GM12878 (cell line): ENCODE measurements at regions not wholly inside any gene's neighbourhood (a gene's known extent, or its start where the extent isn't known, plus 50 kb on each side); places are given as distances from the start of the nearest gene placed in this dataset.

ENCODE experiments used
- ATAC-seq: fragments of 200-7000 bp; cut with Tn5 transposase; 3 replicates; pipeline ENCODE4 v1.9.1; 2020; ENCODE audit warnings: mild to moderate bottlenecking, moderate library complexity
- BruUV-seq: library from RNA; stranded (reverse); fragments of 400-500 nt; replicated peaks from 2 replicates; lab custom pipeline; 2021; lab: Mats Ljungman, UMichigan
- CTCF ChIA-PET: fragments of 300-600 bp; sonication (Branson Sonifier 250); formaldehyde crosslinking; extraction: SDS; loops from one replicate; lab custom pipeline; 2021; ENCODE audit warnings: inconsistent platforms; lab: Yijun Ruan, JAX
- POLR2A ChIA-PET: fragments of 350-600 bp; formaldehyde crosslinking; extraction: SDS; loops from one replicate; lab custom pipeline; 2021; ENCODE audit warnings: inconsistent platforms; lab: Charles Lee
- RAD21 ChIA-PET: fragments of 300-600 bp; sonication (Branson Sonifier 250); formaldehyde crosslinking; loops from one replicate; lab custom pipeline; 2023; ENCODE audit warnings: antibody characterized with exemption; ENCODE audit not compliant: unreplicated experiment; lab: Charles Lee
- SMC1A ChIA-PET: fragments of 300-600 bp; sonication (Branson Sonifier 250); formaldehyde crosslinking; loops from one replicate; lab custom pipeline; 2023; ENCODE audit not compliant: unreplicated experiment, uncharacterized antibody; lab: Charles Lee
- DNase-seq: peaks from one replicate; pipeline ENCODE4 v3.0.0-alpha.2; 2011; ENCODE audit warnings: low read depth, low spot score
- FAIRE-seq: peaks from 3 replicates; lab custom pipeline; 2011; peaks lifted over from hg19 to GRCh38; lab: Jason Lieb, UNC
- H2AFZ ChIP-seq: 2 replicates; pipeline ENCODE4 v1.6.0; 2011; ENCODE audit warnings: low read depth, low read length, control low read depth; ENCODE audit not compliant: control insufficient read depth
- H3K27ac ChIP-seq: 2 replicates; pipeline ENCODE4 v1.5.1; 2011; ENCODE audit warnings: control low read depth; ENCODE audit not compliant: control insufficient read depth, insufficient read depth
- H3K27me3 ChIP-seq, 2 experiments: replicated peaks in 1 of 2; 2 replicates each; pipeline versions ENCODE4 v1.6.0 to v1.6.1; 2011; ENCODE audit warnings: low read length in 1 of 2; ENCODE audit not compliant: control insufficient read depth in 2 of 2, insufficient read depth in 2 of 2
- H3K36me3 ChIP-seq, 2 experiments: 2 replicates each; pipeline ENCODE4 v1.5.1; 2011; ENCODE audit warnings: low read length in 1 of 2; ENCODE audit not compliant: control insufficient read depth in 2 of 2, insufficient read depth in 2 of 2
- H3K4me1 ChIP-seq: 2 replicates; pipeline ENCODE4 v1.6.1; 2011; ENCODE audit warnings: mild to moderate bottlenecking, low read length, moderate library complexity, mixed read lengths; ENCODE audit not compliant: control insufficient read depth, insufficient read depth
- H3K4me2 ChIP-seq: 2 replicates; pipeline ENCODE4 v1.6.0; 2011; ENCODE audit warnings: control low read depth; ENCODE audit not compliant: control insufficient read depth, insufficient read depth
- H3K4me3 ChIP-seq: fragments of 200-600 bp; sonication (generic); 2 replicates; pipeline ENCODE4 v1.5.1; 2016
- H3K79me2 ChIP-seq: 2 replicates; pipeline ENCODE4 v1.6.0; 2011; ENCODE audit warnings: low read length; ENCODE audit not compliant: control insufficient read depth, insufficient read depth
- H3K9ac ChIP-seq: 2 replicates; pipeline ENCODE4 v1.8.0; 2011; ENCODE audit warnings: low read length, control low read depth, mixed read lengths; ENCODE audit not compliant: control insufficient read depth, insufficient read depth
- H3K9me3 ChIP-seq: replicated peaks from 3 replicates; pipeline ENCODE4 v1.5.1; 2011; ENCODE audit warnings: mild to moderate bottlenecking, low read length; ENCODE audit not compliant: control insufficient read depth, insufficient read depth
- H4K20me1 ChIP-seq: 2 replicates; pipeline ENCODE4 v1.6.0; 2011; ENCODE audit not compliant: control insufficient read depth, insufficient read depth
- ASH2L ChIP-seq: fragments of 300-600, 200-600 bp; sonication (generic); IDR thresholded peaks from 2 replicates; pipeline ENCODE4 v1.6.1; 2017; ENCODE audit warnings: low read depth, mild to moderate bottlenecking, borderline replicate concordance
- BMI1 ChIP-seq: fragments of 450-650 bp; IDR thresholded peaks from 2 replicates; pipeline ENCODE4 v1.6.1; 2016; ENCODE audit warnings: mild to moderate bottlenecking, moderate library complexity, borderline replicate concordance
- CHD4 ChIP-seq: fragments of 200-600 bp; sonication (generic); IDR thresholded peaks from 2 replicates; pipeline ENCODE4 v1.6.1; 2016; ENCODE audit warnings: mild to moderate bottlenecking
- EGR1 ChIP-seq, 2 experiments: IDR thresholded peaks; 1 replicate in 1 of 2; 2 replicates in 1 of 2; pipeline ENCODE4 v1.6.1; 2011 to 2012; ENCODE audit warnings: low read depth in 2 of 2, low read length in 2 of 2, borderline replicate concordance in 1 of 2, mild to moderate bottlenecking in 1 of 2, moderate library complexity in 1 of 2
- LARP7 ChIP-seq: fragments of 450-650 bp; IDR thresholded peaks from 2 replicates; pipeline ENCODE4 v1.6.1; 2017; ENCODE audit warnings: mild to moderate bottlenecking
- MEF2B ChIP-seq: fragments of 450-650 bp; IDR thresholded peaks from 2 replicates; pipeline ENCODE4 v1.6.1; 2018; ENCODE audit warnings: mild to moderate bottlenecking, moderate library complexity; ENCODE audit not compliant: partially characterized antibody, poor library complexity, severe bottlenecking
- NFIC ChIP-seq: IDR thresholded peaks from 2 replicates; pipeline ENCODE4 v1.6.1; 2012; ENCODE audit warnings: low read depth, mild to moderate bottlenecking, inconsistent platforms, low read length, moderate library complexity
- NKRF ChIP-seq: fragments of 450-650 bp; conservative IDR thresholded peaks from 2 replicates; pipeline ENCODE4 v1.6.1; 2017; ENCODE audit warnings: mild to moderate bottlenecking, moderate library complexity
- POU2F2 ChIP-seq: IDR thresholded peaks from 3 replicates; pipeline ENCODE4 v1.6.1; 2011; ENCODE audit warnings: low read depth, mild to moderate bottlenecking, low read length, borderline replicate concordance
- RB1 ChIP-seq: fragments of 450-650 bp; formaldehyde crosslinking; IDR thresholded peaks from 2 replicates; pipeline ENCODE4 v1.6.1; 2017; ENCODE audit warnings: mild to moderate bottlenecking, borderline replicate concordance
- RUNX3 ChIP-seq: IDR thresholded peaks from 2 replicates; pipeline ENCODE4 v1.6.1; 2012; ENCODE audit warnings: low read length, inconsistent platforms
- SMAD1 ChIP-seq: fragments of 450-650 bp; IDR thresholded peaks from 2 replicates; pipeline ENCODE4 v1.6.1; 2018; ENCODE audit warnings: mild to moderate bottlenecking, low read depth; ENCODE audit not compliant: partially characterized antibody
- STAT3 ChIP-seq: IDR thresholded peaks from 2 replicates; pipeline ENCODE4 v1.6.1; 2011; ENCODE audit warnings: low read depth, low read length, improper control_type of control experiment
- SUPT20H ChIP-seq: IDR thresholded peaks from 2 replicates; pipeline ENCODE4 v1.6.1; 2011; ENCODE audit warnings: low read depth, mild to moderate bottlenecking, low read length, moderate library complexity, borderline replicate concordance; ENCODE audit not compliant: control insufficient read depth
- SUZ12 ChIP-seq: fragments of 200-600 bp; sonication (generic); IDR thresholded peaks from one replicate; pipeline ENCODE4 v1.6.1; 2018; ENCODE audit warnings: antibody characterized with exemption, mild to moderate bottlenecking; ENCODE audit not compliant: unreplicated experiment
- USF2 ChIP-seq: IDR thresholded peaks from 2 replicates; pipeline ENCODE4 v1.6.1; 2011; ENCODE audit warnings: low read depth, low read length, improper control_type of control experiment, borderline replicate concordance
- ZBED1 ChIP-seq: IDR thresholded peaks from 2 replicates; pipeline ENCODE4 v1.6.1; 2016; ENCODE audit warnings: borderline replicate concordance
- WGBS: methylation state at CpG from one replicate; pipeline ENCODE4 v1.1.6; 2016; ENCODE audit warnings: low lambda C conversion rate; ENCODE audit not compliant: insufficient replicate concordance, insufficient coverage; ENCODE audit errors: missing lambda C conversion rate; 5-methylcytosine and 5-hydroxymethylcytosine counted together
- in situ Hi-C: fragments of 300-500 bp; cut with MboI; formaldehyde crosslinking; loops from 9 replicates; pipeline ENCODE4 v1.14.3; 2018; ENCODE audit warnings: mixed read lengths
- intact Hi-C: fragments of 100-400 bp; cut with micrococcal nuclease; formaldehyde crosslinking; loops from one replicate; pipeline ENCODE4 v1.14.2; 2022; ENCODE audit not compliant: unreplicated experiment

GRCh38 chr19:32023564-32023832, 321.9 kb upstream of the ZNF507 start:
- SMC1A ChIA-PET = no interaction called here
- POLR2A ChIA-PET = no interaction called here

More at GRCh38 chr19:32023564-32023832, 321.9 kb upstream of the ZNF507 start:
- no peak for TF ChIP-seq SMAD1
- TF ChIP-seq ZBED1 = no peak
- no peak for TF ChIP-seq CHD4
- no peak for TF ChIP-seq NKRF
- TF ChIP-seq ASH2L = no peak
- TF ChIP-seq NFIC = no peak
- TF ChIP-seq BMI1 = no peak
- TF ChIP-seq SUPT20H = no peak
- no peak for TF ChIP-seq USF2
- no peak for TF ChIP-seq RUNX3
- no peak for TF ChIP-seq STAT3
- TF ChIP-seq POU2F2 = no peak
- TF ChIP-seq MEF2B = no peak
- TF ChIP-seq EGR1 (IDR thresholded peaks at IDR 0.05; ENCODE audit: borderline replicate concordance in 1 of 2, low read depth in 2 of 2, low read length in 2 of 2) = no peak
- no peak for TF ChIP-seq LARP7
- no peak for TF ChIP-seq SUZ12
- no peak for TF ChIP-seq RB1
- ATAC-seq (no peak), DNase-seq (no peak), FAIRE-seq (no peak)
- Histone ChIP-seq H4K20me1 (no peaks in the 10 kb centered on the region), H3K9me3 (no peaks in the 10 kb centered on the region; the same call in 2 of the 3 replicates), H3K79me2 (no peaks in the 10 kb centered on the region), H3K27ac (no peak overlapping the region), H3K27me3 (no peaks in the 10 kb centered on the region), H2AFZ (no peak overlapping the region), H3K36me3 (no peaks in the 10 kb centered on the region), H3K4me2 (no peak overlapping the region), H3K9ac (no peak overlapping the region), H3K4me3 (no peak overlapping the region), H3K4me1 (no peaks in the 10 kb centered on the region)
- CTCF ChIA-PET = no interaction called here
- no TSS peak for BruUV-seq
- RAD21 ChIA-PET = no interaction called here
- in situ Hi-C loops (no loop called here), intact Hi-C loops (no loop called here)
- WGBS = 64% methylated on average over 6 of the region's 6 CpGs
